NCI-H1105 treated with DMSO at 0.1 percent for 48 hours (cell line): ENCODE measurements at regions not wholly inside any gene's neighbourhood (a gene's known extent, or its start where the extent isn't known, plus 50 kb on each side); places are given as distances from the start of the nearest gene placed in this dataset.
A peak's percentile ranks its signal among the peaks of the same experiment; 100 is the strongest.
"Not testable (repeated sequence)": the region's sequence is repeated elsewhere in the genome, so short reads cannot be mapped to it uniquely, and the experiment has no call there.

Source experiments
- DNase-seq: peaks from one replicate; lab custom pipeline; 2025; lab: John Stamatoyannopoulos, UW

GRCh38 chr17:36695710-36696109 is 94.3 kb downstream of the MRM1 start:
- DNase-seq = not testable (repeated sequence)

- DNase-seq = no peak
These were observed 95.4 kb downstream of the MRM1 start for GRCh38 chr17:36696805-36697204.

- DNase-seq = no peak
These were observed 96.6 kb downstream of the MRM1 start for GRCh38 chr17:36697903-36698530.

GRCh38 chr17:36701429-36702099 is 100.2 kb downstream of the MRM1 start:
- DNase-seq = no peak

- no peak for DNase-seq
These were observed 101.3 kb downstream of the MRM1 start for GRCh38 chr17:36702636-36703035.

- no peak for DNase-seq
These were observed 102.5 kb downstream of the MRM1 start for GRCh38 chr17:36703860-36704266.

GRCh38 chr17:36705283-36705795 is 104.0 kb downstream of the MRM1 start:
- no peak for DNase-seq

- peak; percentile 50 for DNase-seq
These were observed 104.7 kb downstream of the MRM1 start for GRCh38 chr17:36705874-36706731.

- DNase-seq = no peak
These were observed 106.5 kb downstream of the MRM1 start for GRCh38 chr17:36707904-36708303.

GRCh38 chr17:36714789-36715188 is 113.4 kb downstream of the MRM1 start:
- no peak for DNase-seq

GRCh38 chr17:36715951-36716350 is 114.6 kb downstream of the MRM1 start:
- no peak for DNase-seq

GRCh38 chr17:36717088-36717487 is 115.7 kb downstream of the MRM1 start:
- DNase-seq = no peak

- no peak for DNase-seq
These were observed 118.7 kb downstream of the MRM1 start for GRCh38 chr17:36720131-36720530.

- peak; percentile 71 for DNase-seq
These were observed 120.3 kb downstream of the MRM1 start for GRCh38 chr17:36721560-36722120.

- peak; percentile 86 for DNase-seq
These were observed 120.9 kb downstream of the MRM1 start for GRCh38 chr17:36722121-36722902.

GRCh38 chr17:36722903-36723263 is 121.5 kb downstream of the MRM1 start:
- DNase-seq = no peak

GRCh38 chr17:36723459-36724025 is 122.2 kb downstream of the MRM1 start:
- no peak for DNase-seq

- DNase-seq = no peak
These were observed 124.8 kb downstream of the MRM1 start for GRCh38 chr17:36726199-36726598.

- DNase-seq = no peak
These were observed 125.7 kb downstream of the MRM1 start for GRCh38 chr17:36727052-36727451.

- no peak for DNase-seq
These were observed 126.2 kb downstream of the MRM1 start for GRCh38 chr17:36727577-36727976.
